WTC11 (cell line): ENCODE measurements at regions not wholly inside any gene's neighbourhood (a gene's known extent, or its start where the extent isn't known, plus 50 kb on each side); places are given as distances from the start of the nearest gene placed in this dataset.

Experiments used
- ATAC-seq: fragments of 200-7000 bp; cut with Tn5 transposase; 2 replicates; pipeline ENCODE4 v1.10.0; 2021; ENCODE audit warnings: mild to moderate bottlenecking, moderate library complexity
- CTCF ChIA-PET: fragments of 300-600 bp; sonication (Branson Sonifier 250); formaldehyde crosslinking; loops from one replicate; lab custom pipeline; 2021; ENCODE audit warnings: antibody characterized with exemption; lab: Charles Lee
- POLR2A ChIA-PET: fragments of 350-600 bp; sonication (Branson Sonifier 250); formaldehyde crosslinking; loops from one replicate; lab custom pipeline; 2021; ENCODE audit warnings: antibody characterized with exemption; lab: Charles Lee
- DNase-seq: peaks from one replicate; pipeline ENCODE4 v3.0.0; 2021; ENCODE audit warnings: low spot score
- H3K27ac Mint-ChIP-seq: 2 replicates; pipeline ENCODE4 v1.8.0; 2021; ENCODE audit warnings: mixed read lengths
- H3K27me3 Mint-ChIP-seq: 2 replicates; pipeline ENCODE4 v1.8.0; 2021; ENCODE audit warnings: low read depth, mild to moderate bottlenecking, moderate library complexity, mixed read lengths
- H3K36me3 Mint-ChIP-seq: 2 replicates; pipeline ENCODE4 v1.8.0; 2021; ENCODE audit warnings: mixed read lengths
- H3K4me1 Mint-ChIP-seq: 2 replicates; pipeline ENCODE4 v1.8.0; 2022; ENCODE audit warnings: mixed read lengths
- H3K4me3 Mint-ChIP-seq: 2 replicates; pipeline ENCODE4 v1.8.0; 2021; ENCODE audit warnings: mild to moderate bottlenecking, moderate library complexity, mixed read lengths
- H3K9me3 Mint-ChIP-seq: 2 replicates; pipeline ENCODE4 v1.8.0; 2021; ENCODE audit warnings: mixed read lengths
- CREM ChIP-seq: sonication (generic); formaldehyde crosslinking; IDR thresholded peaks from 2 replicates; pipeline ENCODE4 v1.8.1; 2022; ENCODE audit warnings: mild to moderate bottlenecking, missing genetic modification reagents, moderate library complexity
- ELF4 ChIP-seq: sonication (generic); formaldehyde crosslinking; IDR thresholded peaks from 2 replicates; pipeline ENCODE4 v1.8.1; 2022; ENCODE audit warnings: low read depth, mild to moderate bottlenecking, moderate library complexity, missing genetic modification reagents
- ESRRA ChIP-seq: sonication (generic); formaldehyde crosslinking; IDR thresholded peaks from 2 replicates; pipeline ENCODE4 v1.8.1; 2022; ENCODE audit warnings: mild to moderate bottlenecking, missing genetic modification reagents, borderline replicate concordance
- GRHL2 ChIP-seq: fragments of 250-450 bp; sonication (Bioruptor Pico); IDR thresholded peaks from 2 replicates; pipeline ENCODE4 v1.8.0; 2022; ENCODE audit warnings: mild to moderate bottlenecking, moderate library complexity; ENCODE audit not compliant: insufficient replicate concordance, severe bottlenecking
- GTF2I ChIP-seq: fragments of 250-450 bp; sonication (Bioruptor Pico); conservative IDR thresholded peaks from 2 replicates; pipeline ENCODE4 v1.4.0; 2021; ENCODE audit warnings: mild to moderate bottlenecking
- HMGA2 ChIP-seq: fragments of 250-450 bp; sonication (Bioruptor Pico); IDR thresholded peaks from 2 replicates; pipeline ENCODE4 v1.4.0; 2021; ENCODE audit warnings: mild to moderate bottlenecking, moderate library complexity
- MXD4 ChIP-seq: fragments of 250-450 bp; sonication (Bioruptor Pico); IDR thresholded peaks from 2 replicates; pipeline ENCODE4 v1.8.0; 2021; ENCODE audit warnings: mild to moderate bottlenecking, moderate library complexity, borderline replicate concordance
- RELA ChIP-seq: sonication (generic); formaldehyde crosslinking; IDR thresholded peaks from 2 replicates; pipeline ENCODE4 v1.8.1; 2022; ENCODE audit warnings: missing genetic modification reagents, mild to moderate bottlenecking, borderline replicate concordance
- ZBTB21 ChIP-seq: sonication (generic); formaldehyde crosslinking; IDR thresholded peaks from 2 replicates; pipeline ENCODE4 v1.8.1; 2023; ENCODE audit warnings: mild to moderate bottlenecking, missing genetic modification reagents, borderline replicate concordance
- ZNF219 ChIP-seq: sonication (generic); formaldehyde crosslinking; IDR thresholded peaks from 2 replicates; pipeline ENCODE4 v1.8.0; 2023; ENCODE audit warnings: missing genetic modification reagents, mild to moderate bottlenecking, borderline replicate concordance
- ZNF317 ChIP-seq: sonication (generic); formaldehyde crosslinking; IDR thresholded peaks from 2 replicates; pipeline ENCODE4 v1.8.1; 2023; ENCODE audit warnings: low read depth, mild to moderate bottlenecking, moderate library complexity, missing genetic modification reagents, borderline replicate concordance
- TF ChIP-seq, protein P1 (sequence below): sonication (generic); formaldehyde crosslinking; IDR thresholded peaks from 2 replicates; pipeline ENCODE4 v1.8.0; 2022; ENCODE audit warnings: missing genetic modification reagents
- TF ChIP-seq, protein P2 (sequence below): sonication (generic); formaldehyde crosslinking; IDR thresholded peaks from 2 replicates; pipeline ENCODE4 v1.8.0; 2022; ENCODE audit warnings: mild to moderate bottlenecking, missing genetic modification reagents
- TF ChIP-seq, protein P3 (sequence below): sonication (generic); formaldehyde crosslinking; IDR thresholded peaks from 2 replicates; pipeline ENCODE4 v1.8.0; 2022; ENCODE audit warnings: mild to moderate bottlenecking, missing genetic modification reagents
- TF ChIP-seq, protein P4 (sequence below): sonication (generic); formaldehyde crosslinking; conservative IDR thresholded peaks from 2 replicates; pipeline ENCODE4 v1.8.1; 2023; ENCODE audit warnings: mild to moderate bottlenecking, low read depth, missing genetic modification reagents, moderate library complexity
- TF ChIP-seq, protein P5 (sequence below): sonication (generic); formaldehyde crosslinking; IDR thresholded peaks from 2 replicates; pipeline ENCODE4 v1.8.1; 2023; ENCODE audit warnings: mild to moderate bottlenecking, missing genetic modification reagents
- TF ChIP-seq, protein P6 (sequence below): sonication (generic); formaldehyde crosslinking; IDR thresholded peaks from 2 replicates; pipeline ENCODE4 v1.8.1; 2022; ENCODE audit warnings: low read depth, missing genetic modification reagents, borderline replicate concordance
- TF ChIP-seq, protein P7 (sequence below): fragments of 250-450 bp; sonication (Bioruptor Pico); IDR thresholded peaks from 2 replicates; pipeline ENCODE4 v1.9.0; 2021; ENCODE audit warnings: mild to moderate bottlenecking, borderline replicate concordance

DNA sequence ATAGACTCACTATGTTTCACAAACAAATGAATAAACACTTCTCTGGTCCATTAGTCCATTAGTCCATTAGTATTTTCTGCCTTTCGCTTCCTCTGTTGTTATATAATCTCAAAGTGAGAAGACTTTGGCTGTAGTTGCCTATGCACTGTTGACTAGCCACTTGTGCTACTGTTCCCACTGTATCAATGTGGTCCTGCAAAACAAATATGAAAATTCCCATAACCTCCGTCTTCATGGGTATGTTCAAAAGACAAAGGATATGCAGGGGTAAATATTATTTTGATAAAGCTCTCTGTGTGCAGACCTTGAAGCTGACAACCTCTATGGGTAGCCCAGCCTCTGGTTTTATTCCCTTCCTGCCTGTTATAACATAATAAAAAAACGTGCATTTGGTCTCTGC lies 77.8 kb downstream of the DIO2 start:
- peaks cover 6% of the 10 kb centered on the region; the same call in 1 of the 2 replicates for H3K27me3 Mint-ChIP-seq
- ATAC-seq (no peak), DNase-seq (no peak)
- H3K9me3 Mint-ChIP-seq = peaks cover 77% of the 10 kb centered on the region
- H3K4me3 Mint-ChIP-seq = no peak overlapping the region
- no peak overlapping the region for H3K27ac Mint-ChIP-seq
- no peaks in the 10 kb centered on the region for H3K4me1 Mint-ChIP-seq
- POLR2A ChIA-PET = no interaction called here
- H3K36me3 Mint-ChIP-seq = peaks cover 42% of the 10 kb centered on the region
- CTCF ChIA-PET = no interaction called here
- TF ChIP-seq, protein P1, sequence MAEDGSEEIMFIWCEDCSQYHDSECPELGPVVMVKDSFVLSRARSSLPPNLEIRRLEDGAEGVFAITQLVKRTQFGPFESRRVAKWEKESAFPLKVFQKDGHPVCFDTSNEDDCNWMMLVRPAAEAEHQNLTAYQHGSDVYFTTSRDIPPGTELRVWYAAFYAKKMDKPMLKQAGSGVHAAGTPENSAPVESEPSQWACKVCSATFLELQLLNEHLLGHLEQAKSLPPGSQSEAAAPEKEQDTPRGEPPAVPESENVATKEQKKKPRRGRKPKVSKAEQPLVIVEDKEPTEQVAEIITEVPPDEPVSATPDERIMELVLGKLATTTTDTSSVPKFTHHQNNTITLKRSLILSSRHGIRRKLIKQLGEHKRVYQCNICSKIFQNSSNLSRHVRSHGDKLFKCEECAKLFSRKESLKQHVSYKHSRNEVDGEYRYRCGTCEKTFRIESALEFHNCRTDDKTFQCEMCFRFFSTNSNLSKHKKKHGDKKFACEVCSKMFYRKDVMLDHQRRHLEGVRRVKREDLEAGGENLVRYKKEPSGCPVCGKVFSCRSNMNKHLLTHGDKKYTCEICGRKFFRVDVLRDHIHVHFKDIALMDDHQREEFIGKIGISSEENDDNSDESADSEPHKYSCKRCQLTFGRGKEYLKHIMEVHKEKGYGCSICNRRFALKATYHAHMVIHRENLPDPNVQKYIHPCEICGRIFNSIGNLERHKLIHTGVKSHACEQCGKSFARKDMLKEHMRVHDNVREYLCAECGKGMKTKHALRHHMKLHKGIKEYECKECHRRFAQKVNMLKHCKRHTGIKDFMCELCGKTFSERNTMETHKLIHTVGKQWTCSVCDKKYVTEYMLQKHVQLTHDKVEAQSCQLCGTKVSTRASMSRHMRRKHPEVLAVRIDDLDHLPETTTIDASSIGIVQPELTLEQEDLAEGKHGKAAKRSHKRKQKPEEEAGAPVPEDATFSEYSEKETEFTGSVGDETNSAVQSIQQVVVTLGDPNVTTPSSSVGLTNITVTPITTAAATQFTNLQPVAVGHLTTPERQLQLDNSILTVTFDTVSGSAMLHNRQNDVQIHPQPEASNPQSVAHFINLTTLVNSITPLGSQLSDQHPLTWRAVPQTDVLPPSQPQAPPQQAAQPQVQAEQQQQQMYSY (CRISPR knock-in tag) = no peak
- TF ChIP-seq CREM (CRISPR knock-in tag) = no peak
- TF ChIP-seq, protein P2, sequence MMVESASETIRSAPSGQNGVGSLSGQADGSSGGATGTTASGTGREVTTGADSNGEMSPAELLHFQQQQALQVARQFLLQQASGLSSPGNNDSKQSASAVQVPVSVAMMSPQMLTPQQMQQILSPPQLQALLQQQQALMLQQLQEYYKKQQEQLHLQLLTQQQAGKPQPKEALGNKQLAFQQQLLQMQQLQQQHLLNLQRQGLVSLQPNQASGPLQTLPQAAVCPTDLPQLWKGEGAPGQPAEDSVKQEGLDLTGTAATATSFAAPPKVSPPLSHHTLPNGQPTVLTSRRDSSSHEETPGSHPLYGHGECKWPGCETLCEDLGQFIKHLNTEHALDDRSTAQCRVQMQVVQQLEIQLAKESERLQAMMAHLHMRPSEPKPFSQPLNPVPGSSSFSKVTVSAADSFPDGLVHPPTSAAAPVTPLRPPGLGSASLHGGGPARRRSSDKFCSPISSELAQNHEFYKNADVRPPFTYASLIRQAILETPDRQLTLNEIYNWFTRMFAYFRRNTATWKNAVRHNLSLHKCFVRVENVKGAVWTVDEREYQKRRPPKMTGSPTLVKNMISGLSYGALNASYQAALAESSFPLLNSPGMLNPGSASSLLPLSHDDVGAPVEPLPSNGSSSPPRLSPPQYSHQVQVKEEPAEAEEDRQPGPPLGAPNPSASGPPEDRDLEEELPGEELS = no peak
- TF ChIP-seq, protein P3, sequence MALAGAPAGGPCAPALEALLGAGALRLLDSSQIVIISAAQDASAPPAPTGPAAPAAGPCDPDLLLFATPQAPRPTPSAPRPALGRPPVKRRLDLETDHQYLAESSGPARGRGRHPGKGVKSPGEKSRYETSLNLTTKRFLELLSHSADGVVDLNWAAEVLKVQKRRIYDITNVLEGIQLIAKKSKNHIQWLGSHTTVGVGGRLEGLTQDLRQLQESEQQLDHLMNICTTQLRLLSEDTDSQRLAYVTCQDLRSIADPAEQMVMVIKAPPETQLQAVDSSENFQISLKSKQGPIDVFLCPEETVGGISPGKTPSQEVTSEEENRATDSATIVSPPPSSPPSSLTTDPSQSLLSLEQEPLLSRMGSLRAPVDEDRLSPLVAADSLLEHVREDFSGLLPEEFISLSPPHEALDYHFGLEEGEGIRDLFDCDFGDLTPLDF (CRISPR knock-in tag) = no peak
- no peak for TF ChIP-seq ZNF219
- TF ChIP-seq ESRRA (CRISPR knock-in tag) = no peak
- TF ChIP-seq, protein P4, sequence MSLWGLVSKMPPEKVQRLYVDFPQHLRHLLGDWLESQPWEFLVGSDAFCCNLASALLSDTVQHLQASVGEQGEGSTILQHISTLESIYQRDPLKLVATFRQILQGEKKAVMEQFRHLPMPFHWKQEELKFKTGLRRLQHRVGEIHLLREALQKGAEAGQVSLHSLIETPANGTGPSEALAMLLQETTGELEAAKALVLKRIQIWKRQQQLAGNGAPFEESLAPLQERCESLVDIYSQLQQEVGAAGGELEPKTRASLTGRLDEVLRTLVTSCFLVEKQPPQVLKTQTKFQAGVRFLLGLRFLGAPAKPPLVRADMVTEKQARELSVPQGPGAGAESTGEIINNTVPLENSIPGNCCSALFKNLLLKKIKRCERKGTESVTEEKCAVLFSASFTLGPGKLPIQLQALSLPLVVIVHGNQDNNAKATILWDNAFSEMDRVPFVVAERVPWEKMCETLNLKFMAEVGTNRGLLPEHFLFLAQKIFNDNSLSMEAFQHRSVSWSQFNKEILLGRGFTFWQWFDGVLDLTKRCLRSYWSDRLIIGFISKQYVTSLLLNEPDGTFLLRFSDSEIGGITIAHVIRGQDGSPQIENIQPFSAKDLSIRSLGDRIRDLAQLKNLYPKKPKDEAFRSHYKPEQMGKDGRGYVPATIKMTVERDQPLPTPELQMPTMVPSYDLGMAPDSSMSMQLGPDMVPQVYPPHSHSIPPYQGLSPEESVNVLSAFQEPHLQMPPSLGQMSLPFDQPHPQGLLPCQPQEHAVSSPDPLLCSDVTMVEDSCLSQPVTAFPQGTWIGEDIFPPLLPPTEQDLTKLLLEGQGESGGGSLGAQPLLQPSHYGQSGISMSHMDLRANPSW (CRISPR knock-in tag) = no peak
- no peak for TF ChIP-seq ZNF317 (CRISPR knock-in tag)
- TF ChIP-seq, protein P5, sequence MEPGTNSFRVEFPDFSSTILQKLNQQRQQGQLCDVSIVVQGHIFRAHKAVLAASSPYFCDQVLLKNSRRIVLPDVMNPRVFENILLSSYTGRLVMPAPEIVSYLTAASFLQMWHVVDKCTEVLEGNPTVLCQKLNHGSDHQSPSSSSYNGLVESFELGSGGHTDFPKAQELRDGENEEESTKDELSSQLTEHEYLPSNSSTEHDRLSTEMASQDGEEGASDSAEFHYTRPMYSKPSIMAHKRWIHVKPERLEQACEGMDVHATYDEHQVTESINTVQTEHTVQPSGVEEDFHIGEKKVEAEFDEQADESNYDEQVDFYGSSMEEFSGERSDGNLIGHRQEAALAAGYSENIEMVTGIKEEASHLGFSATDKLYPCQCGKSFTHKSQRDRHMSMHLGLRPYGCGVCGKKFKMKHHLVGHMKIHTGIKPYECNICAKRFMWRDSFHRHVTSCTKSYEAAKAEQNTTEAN (CRISPR knock-in tag) = no peak
- TF ChIP-seq ELF4 (CRISPR knock-in tag) = no peak
- TF ChIP-seq ZBTB21 (CRISPR knock-in tag) = no peak
- no peak for TF ChIP-seq RELA (CRISPR knock-in tag)
- TF ChIP-seq GTF2I = no peak
- TF ChIP-seq MXD4 = no peak
- TF ChIP-seq, protein P6, sequence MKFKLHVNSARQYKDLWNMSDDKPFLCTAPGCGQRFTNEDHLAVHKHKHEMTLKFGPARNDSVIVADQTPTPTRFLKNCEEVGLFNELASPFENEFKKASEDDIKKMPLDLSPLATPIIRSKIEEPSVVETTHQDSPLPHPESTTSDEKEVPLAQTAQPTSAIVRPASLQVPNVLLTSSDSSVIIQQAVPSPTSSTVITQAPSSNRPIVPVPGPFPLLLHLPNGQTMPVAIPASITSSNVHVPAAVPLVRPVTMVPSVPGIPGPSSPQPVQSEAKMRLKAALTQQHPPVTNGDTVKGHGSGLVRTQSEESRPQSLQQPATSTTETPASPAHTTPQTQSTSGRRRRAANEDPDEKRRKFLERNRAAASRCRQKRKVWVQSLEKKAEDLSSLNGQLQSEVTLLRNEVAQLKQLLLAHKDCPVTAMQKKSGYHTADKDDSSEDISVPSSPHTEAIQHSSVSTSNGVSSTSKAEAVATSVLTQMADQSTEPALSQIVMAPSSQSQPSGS (CRISPR knock-in tag) = no peak
- TF ChIP-seq, protein P7, sequence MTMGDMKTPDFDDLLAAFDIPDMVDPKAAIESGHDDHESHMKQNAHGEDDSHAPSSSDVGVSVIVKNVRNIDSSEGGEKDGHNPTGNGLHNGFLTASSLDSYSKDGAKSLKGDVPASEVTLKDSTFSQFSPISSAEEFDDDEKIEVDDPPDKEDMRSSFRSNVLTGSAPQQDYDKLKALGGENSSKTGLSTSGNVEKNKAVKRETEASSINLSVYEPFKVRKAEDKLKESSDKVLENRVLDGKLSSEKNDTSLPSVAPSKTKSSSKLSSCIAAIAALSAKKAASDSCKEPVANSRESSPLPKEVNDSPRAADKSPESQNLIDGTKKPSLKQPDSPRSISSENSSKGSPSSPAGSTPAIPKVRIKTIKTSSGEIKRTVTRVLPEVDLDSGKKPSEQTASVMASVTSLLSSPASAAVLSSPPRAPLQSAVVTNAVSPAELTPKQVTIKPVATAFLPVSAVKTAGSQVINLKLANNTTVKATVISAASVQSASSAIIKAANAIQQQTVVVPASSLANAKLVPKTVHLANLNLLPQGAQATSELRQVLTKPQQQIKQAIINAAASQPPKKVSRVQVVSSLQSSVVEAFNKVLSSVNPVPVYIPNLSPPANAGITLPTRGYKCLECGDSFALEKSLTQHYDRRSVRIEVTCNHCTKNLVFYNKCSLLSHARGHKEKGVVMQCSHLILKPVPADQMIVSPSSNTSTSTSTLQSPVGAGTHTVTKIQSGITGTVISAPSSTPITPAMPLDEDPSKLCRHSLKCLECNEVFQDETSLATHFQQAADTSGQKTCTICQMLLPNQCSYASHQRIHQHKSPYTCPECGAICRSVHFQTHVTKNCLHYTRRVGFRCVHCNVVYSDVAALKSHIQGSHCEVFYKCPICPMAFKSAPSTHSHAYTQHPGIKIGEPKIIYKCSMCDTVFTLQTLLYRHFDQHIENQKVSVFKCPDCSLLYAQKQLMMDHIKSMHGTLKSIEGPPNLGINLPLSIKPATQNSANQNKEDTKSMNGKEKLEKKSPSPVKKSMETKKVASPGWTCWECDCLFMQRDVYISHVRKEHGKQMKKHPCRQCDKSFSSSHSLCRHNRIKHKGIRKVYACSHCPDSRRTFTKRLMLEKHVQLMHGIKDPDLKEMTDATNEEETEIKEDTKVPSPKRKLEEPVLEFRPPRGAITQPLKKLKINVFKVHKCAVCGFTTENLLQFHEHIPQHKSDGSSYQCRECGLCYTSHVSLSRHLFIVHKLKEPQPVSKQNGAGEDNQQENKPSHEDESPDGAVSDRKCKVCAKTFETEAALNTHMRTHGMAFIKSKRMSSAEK = no peak
- no peak for TF ChIP-seq GRHL2 (CRISPR knock-in tag)
- TF ChIP-seq HMGA2 (CRISPR knock-in tag) = no peak
